ENCODE measurements at regions not wholly inside any gene's neighbourhood (a gene's known extent, or its start where the extent isn't known, plus 50 kb on each side); places are given as distances from the start of the nearest gene placed in this dataset.
"Not testable (repeated sequence)": the region's sequence is repeated elsewhere in the genome, so short reads cannot be mapped to it uniquely, and the experiment has no call there.

DNA sequence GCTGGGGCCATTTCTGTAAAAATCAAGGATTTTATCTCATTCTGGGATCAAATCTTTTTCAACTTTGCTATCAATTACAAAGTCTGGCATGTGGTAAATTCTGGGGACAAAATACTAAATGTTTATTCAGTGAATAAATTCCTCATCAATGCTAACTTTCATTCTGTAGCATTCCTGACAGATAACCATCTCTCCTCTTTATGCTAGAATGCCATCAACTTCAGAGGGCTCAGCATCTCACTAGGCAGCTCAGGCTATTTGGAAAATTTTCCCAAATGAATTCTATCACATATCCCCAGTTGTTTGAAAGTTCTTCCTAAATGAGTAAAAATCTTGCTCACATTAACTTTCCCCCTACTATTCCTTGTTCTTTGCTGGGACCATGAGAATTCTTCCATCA lies 163.0 kb upstream of the DAB1 start:
- H3K9ac ChIP-seq (ENCODE audit: low read length in 5 of 5) = no peak overlapping the region
- H3K4me1 ChIP-seq (ENCODE audit: control insufficient read depth in 5 of 5, insufficient read depth in 5 of 5, low read length in 5 of 5) = no peaks in the 10 kb centered on the region
- no peak overlapping the region for H3K4me3 ChIP-seq (ENCODE audit: low read depth in 1 of 5, low read length in 5 of 5)
- H3K9me3 ChIP-seq (ENCODE audit: control insufficient read depth in 5 of 5, low read length in 5 of 5) = no peaks in the 10 kb centered on the region
- no peaks in the 10 kb centered on the region for H3K27me3 ChIP-seq (ENCODE audit: control insufficient read depth in 5 of 5, insufficient read depth in 4 of 5, low read length in 5 of 5)
- no peak overlapping the region for H3K27ac ChIP-seq (ENCODE audit: low read depth, low read length)
- no peaks in the 10 kb centered on the region for H3K36me3 ChIP-seq (ENCODE audit: control insufficient read depth in 5 of 5, insufficient read depth in 5 of 5, low read length in 5 of 5)

DNA sequence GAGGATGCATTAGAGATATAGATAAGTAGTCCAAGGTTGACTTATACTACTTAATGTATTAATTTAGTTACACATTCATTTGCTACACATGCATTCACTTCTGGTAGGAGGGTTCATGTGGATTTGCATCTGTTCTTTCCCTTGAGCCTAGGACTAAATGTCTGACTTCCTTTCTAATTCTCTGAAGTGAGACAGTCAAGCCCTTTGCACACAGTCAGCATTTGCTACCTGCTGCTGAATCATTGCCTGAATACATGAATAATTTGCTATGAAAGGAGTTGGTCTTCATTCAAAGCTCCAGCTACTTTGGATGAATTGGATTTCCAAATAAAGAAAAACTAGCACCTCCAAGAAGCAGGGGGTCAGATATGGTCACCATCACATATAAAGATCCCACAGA lies 154.8 kb upstream of the DAB1 start:
- no peak overlapping the region for H3K9ac ChIP-seq (ENCODE audit: low read length in 5 of 5)
- no peaks in the 10 kb centered on the region for H3K9me3 ChIP-seq (ENCODE audit: control insufficient read depth in 5 of 5, low read length in 5 of 5)
- H3K36me3 ChIP-seq (ENCODE audit: control insufficient read depth in 5 of 5, insufficient read depth in 5 of 5, low read length in 5 of 5) = no peaks in the 10 kb centered on the region
- no peaks in the 10 kb centered on the region for H3K4me1 ChIP-seq (ENCODE audit: control insufficient read depth in 5 of 5, insufficient read depth in 5 of 5, low read length in 5 of 5)
- H3K27me3 ChIP-seq (ENCODE audit: control insufficient read depth in 5 of 5, insufficient read depth in 4 of 5, low read length in 5 of 5) = no peaks in the 10 kb centered on the region
- no peak overlapping the region for H3K27ac ChIP-seq (ENCODE audit: low read depth, low read length)
- H3K4me3 ChIP-seq (ENCODE audit: low read depth in 1 of 5, low read length in 5 of 5) = no peak overlapping the region

DNA sequence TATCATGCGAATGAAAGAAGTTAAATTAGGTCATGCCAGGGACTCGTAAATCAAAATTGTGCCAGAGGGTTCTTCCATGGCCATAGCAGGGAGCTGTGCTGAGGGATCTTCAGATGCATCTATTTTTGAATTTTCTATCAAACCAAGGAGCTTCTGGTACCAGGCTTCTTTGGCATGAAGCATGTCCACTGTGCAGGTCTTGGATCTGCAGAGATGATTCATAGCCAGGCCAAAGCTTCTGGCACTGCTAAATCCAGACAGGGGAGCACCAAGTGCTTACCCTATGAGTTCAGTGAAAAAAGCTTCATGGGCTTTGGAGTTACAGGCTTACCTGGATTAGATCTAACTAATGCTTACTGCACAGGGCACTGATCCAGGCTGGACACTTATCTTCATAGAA lies 154.2 kb upstream of the DAB1 start:
- Histone ChIP-seq H3K4me3 (ENCODE audit: low read depth in 1 of 5, low read length in 5 of 5) (no peak overlapping the region), H3K36me3 (ENCODE audit: control insufficient read depth in 5 of 5, insufficient read depth in 5 of 5, low read length in 5 of 5) (no peaks in the 10 kb centered on the region), H3K9me3 (ENCODE audit: control insufficient read depth in 5 of 5, low read length in 5 of 5) (no peaks in the 10 kb centered on the region), H3K27ac (ENCODE audit: low read depth, low read length) (no peak overlapping the region), H3K4me1 (ENCODE audit: control insufficient read depth in 5 of 5, insufficient read depth in 5 of 5, low read length in 5 of 5) (no peaks in the 10 kb centered on the region), H3K27me3 (ENCODE audit: control insufficient read depth in 5 of 5, insufficient read depth in 4 of 5, low read length in 5 of 5) (no peaks in the 10 kb centered on the region), H3K9ac (ENCODE audit: low read length in 5 of 5) (no peak overlapping the region)

DNA sequence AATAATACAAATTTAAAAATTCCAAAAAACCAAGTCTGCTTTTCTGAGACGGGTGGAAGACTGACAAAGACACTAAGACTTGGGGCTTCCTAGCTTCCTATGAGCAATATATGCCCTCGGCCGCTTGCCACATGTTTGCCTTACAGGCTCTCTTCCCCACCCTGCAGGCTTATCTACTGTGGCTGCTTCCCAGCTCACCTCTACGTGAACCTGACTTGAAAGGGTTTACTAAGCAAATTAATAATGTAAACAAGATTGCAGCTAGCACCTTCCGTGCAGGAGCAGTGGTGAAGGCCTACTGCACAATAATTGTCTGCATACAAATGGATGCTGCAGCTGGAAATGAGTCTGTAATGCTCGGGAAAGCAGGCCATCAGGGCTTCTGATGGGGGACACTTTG lies 152.9 kb upstream of the DAB1 start:
- H3K4me3 ChIP-seq (ENCODE audit: low read depth in 1 of 5, low read length in 5 of 5) = no peak overlapping the region
- H3K36me3 ChIP-seq (ENCODE audit: control insufficient read depth in 5 of 5, insufficient read depth in 5 of 5, low read length in 5 of 5) = no peaks in the 10 kb centered on the region
- no peak overlapping the region for H3K9ac ChIP-seq (ENCODE audit: low read length in 5 of 5)
- H3K4me1 ChIP-seq (ENCODE audit: control insufficient read depth in 5 of 5, insufficient read depth in 5 of 5, low read length in 5 of 5) = no peaks in the 10 kb centered on the region
- no peaks in the 10 kb centered on the region for H3K27me3 ChIP-seq (ENCODE audit: control insufficient read depth in 5 of 5, insufficient read depth in 4 of 5, low read length in 5 of 5)
- H3K27ac ChIP-seq (ENCODE audit: low read depth, low read length) = no peak overlapping the region
- no peaks in the 10 kb centered on the region for H3K9me3 ChIP-seq (ENCODE audit: control insufficient read depth in 5 of 5, low read length in 5 of 5)

DNA sequence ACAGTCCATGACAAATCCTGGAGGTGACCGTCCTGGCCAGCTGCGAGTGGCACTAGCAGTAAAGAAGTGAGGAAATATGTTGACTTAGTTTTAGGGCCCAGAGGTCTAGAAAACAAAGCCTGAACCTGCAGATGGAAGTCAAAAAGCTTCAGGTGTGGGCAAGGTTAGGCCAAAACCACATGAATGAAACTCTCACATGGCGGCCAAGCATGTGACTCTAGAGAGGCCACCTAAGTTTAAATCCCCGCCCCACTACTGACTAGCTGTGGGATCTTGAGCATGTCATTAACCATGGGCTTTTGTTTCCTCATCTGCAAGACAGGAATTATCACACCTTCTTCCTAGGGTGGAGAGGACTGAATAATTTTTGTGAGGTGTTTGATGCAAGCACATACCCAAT lies 148.2 kb upstream of the DAB1 start:
- Histone ChIP-seq H3K27ac (ENCODE audit: low read depth, low read length) (no peak overlapping the region), H3K4me1 (ENCODE audit: control insufficient read depth in 5 of 5, insufficient read depth in 5 of 5, low read length in 5 of 5) (no peaks in the 10 kb centered on the region), H3K27me3 (ENCODE audit: control insufficient read depth in 5 of 5, insufficient read depth in 4 of 5, low read length in 5 of 5) (no peaks in the 10 kb centered on the region), H3K9me3 (ENCODE audit: control insufficient read depth in 5 of 5, low read length in 5 of 5) (peaks cover 0 to 5% (median 0%) of the 10 kb centered on the region in 5 donors), H3K4me3 (ENCODE audit: low read depth in 1 of 5, low read length in 5 of 5) (no peak overlapping the region), H3K36me3 (ENCODE audit: control insufficient read depth in 5 of 5, insufficient read depth in 5 of 5, low read length in 5 of 5) (no peaks in the 10 kb centered on the region), H3K9ac (ENCODE audit: low read length in 5 of 5) (no peak overlapping the region)

DNA sequence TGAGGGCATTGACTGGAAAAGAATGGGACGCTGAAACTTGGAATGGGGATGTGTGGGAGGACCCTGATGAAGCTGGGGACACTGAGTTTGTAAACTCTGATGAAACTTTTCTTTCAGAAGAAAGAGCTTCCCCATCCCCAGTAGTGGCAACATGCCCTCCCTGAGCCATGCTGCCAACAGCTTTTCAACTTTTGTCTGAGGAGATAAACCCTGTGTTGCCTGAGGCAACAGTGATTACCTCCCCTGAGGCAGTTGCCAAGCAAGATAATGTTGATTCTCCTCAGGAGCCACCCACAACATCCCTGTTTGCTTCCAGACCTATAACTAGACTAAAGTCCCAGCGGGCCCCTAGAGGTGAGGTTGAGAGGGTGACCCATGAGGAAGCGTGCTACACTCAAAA lies 134.2 kb upstream of the DAB1 start:
- H3K27ac ChIP-seq (ENCODE audit: low read depth, low read length); H3K27me3 ChIP-seq (ENCODE audit: control insufficient read depth in 5 of 5, insufficient read depth in 4 of 5, low read length in 5 of 5); H3K4me1 ChIP-seq (ENCODE audit: control insufficient read depth in 5 of 5, insufficient read depth in 5 of 5, low read length in 5 of 5); H3K9me3 ChIP-seq (ENCODE audit: control insufficient read depth in 5 of 5, low read length in 5 of 5); H3K4me3 ChIP-seq (ENCODE audit: low read depth in 1 of 5, low read length in 5 of 5); H3K9ac ChIP-seq (ENCODE audit: low read length in 5 of 5); H3K36me3 ChIP-seq (ENCODE audit: control insufficient read depth in 5 of 5, insufficient read depth in 5 of 5, low read length in 5 of 5): not testable (repeated sequence)

DNA sequence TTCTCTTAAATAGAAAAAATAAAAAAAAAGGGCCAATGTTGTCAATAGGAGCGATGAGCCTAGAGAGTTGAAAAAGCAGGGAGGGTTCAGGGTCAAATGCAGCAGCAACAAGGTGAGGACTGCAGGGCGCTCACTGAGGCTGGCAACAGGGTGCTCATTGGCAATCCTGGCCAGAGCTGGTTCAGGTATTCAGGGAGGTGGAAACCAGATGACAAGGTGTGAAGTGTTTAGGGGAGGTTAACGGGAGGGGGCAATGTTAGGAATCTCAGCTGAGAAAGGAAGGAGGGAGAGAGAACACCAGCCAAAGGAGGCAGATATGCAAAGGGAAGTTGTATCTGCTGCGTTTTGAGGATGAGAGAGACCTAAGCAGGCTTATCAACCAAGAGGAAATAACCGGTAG lies 129.8 kb upstream of the DAB1 start:
- Histone ChIP-seq H3K27me3 (ENCODE audit: control insufficient read depth in 5 of 5, insufficient read depth in 4 of 5, low read length in 5 of 5) (no peaks in the 10 kb centered on the region), H3K36me3 (ENCODE audit: control insufficient read depth in 5 of 5, insufficient read depth in 5 of 5, low read length in 5 of 5) (no peaks in the 10 kb centered on the region), H3K9me3 (ENCODE audit: control insufficient read depth in 5 of 5, low read length in 5 of 5) (no peaks in the 10 kb centered on the region), H3K9ac (ENCODE audit: low read length in 5 of 5) (no peak overlapping the region), H3K4me3 (ENCODE audit: low read depth in 1 of 5, low read length in 5 of 5) (no peak overlapping the region), H3K4me1 (ENCODE audit: control insufficient read depth in 5 of 5, insufficient read depth in 5 of 5, low read length in 5 of 5) (no peaks in the 10 kb centered on the region), H3K27ac (ENCODE audit: low read depth, low read length) (no peak overlapping the region)

DNA sequence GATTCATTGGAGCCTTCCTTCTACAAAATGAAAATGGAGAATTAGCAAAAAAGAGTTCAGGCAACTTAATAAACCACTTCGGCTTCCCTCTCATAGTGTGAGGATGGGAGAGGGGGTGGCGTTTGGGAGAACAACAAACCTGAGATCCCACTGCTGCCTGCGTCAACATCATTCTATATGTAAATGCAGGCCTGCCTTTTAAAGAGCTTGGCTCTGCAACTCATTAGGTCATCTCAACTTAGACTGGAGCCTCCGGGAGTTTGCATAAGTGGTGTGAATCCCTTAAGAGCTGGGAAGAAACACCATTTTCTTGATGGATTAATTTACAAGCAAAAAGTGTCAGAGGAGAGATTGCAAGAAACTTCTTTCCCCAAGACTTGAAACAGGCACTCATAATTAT lies 127.6 kb upstream of the DAB1 start:
- Histone ChIP-seq H3K9me3 (ENCODE audit: control insufficient read depth in 5 of 5, low read length in 5 of 5) (no peaks in the 10 kb centered on the region), H3K4me1 (ENCODE audit: control insufficient read depth in 5 of 5, insufficient read depth in 5 of 5, low read length in 5 of 5) (no peaks in the 10 kb centered on the region), H3K27me3 (ENCODE audit: control insufficient read depth in 5 of 5, insufficient read depth in 4 of 5, low read length in 5 of 5) (no peaks in the 10 kb centered on the region), H3K36me3 (ENCODE audit: control insufficient read depth in 5 of 5, insufficient read depth in 5 of 5, low read length in 5 of 5) (no peaks in the 10 kb centered on the region), H3K27ac (ENCODE audit: low read depth, low read length) (no peak overlapping the region), H3K4me3 (ENCODE audit: low read depth in 1 of 5, low read length in 5 of 5) (no peak overlapping the region), H3K9ac (ENCODE audit: low read length in 5 of 5) (no peak overlapping the region)

DNA sequence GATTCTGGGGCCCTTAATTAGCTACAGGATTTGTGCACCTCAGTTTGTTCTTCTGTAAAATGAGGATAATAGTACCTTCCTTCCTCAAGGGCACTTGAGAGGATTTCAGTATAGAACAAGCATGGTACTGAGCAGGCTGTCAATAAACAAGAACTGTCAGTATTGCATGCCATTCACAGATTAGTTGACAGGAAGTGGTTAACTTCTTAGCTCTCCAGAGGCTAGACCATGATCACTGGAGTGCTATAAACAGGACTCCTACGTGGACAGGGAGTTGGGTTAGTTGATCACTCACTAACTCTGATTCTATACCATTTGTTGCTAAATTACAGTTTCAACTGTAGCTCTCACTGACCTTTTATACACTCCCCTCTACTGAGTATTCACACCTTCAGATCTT lies 126.2 kb upstream of the DAB1 start:
- H3K27ac ChIP-seq (ENCODE audit: low read depth, low read length) = no peak overlapping the region
- H3K27me3 ChIP-seq (ENCODE audit: control insufficient read depth in 5 of 5, insufficient read depth in 4 of 5, low read length in 5 of 5) = no peaks in the 10 kb centered on the region
- no peaks in the 10 kb centered on the region for H3K9me3 ChIP-seq (ENCODE audit: control insufficient read depth in 5 of 5, low read length in 5 of 5)
- no peaks in the 10 kb centered on the region for H3K36me3 ChIP-seq (ENCODE audit: control insufficient read depth in 5 of 5, insufficient read depth in 5 of 5, low read length in 5 of 5)
- H3K4me1 ChIP-seq (ENCODE audit: control insufficient read depth in 5 of 5, insufficient read depth in 5 of 5, low read length in 5 of 5) = no peaks in the 10 kb centered on the region
- H3K9ac ChIP-seq (ENCODE audit: low read length in 5 of 5) = no peak overlapping the region
- no peak overlapping the region for H3K4me3 ChIP-seq (ENCODE audit: low read depth in 1 of 5, low read length in 5 of 5)

DNA sequence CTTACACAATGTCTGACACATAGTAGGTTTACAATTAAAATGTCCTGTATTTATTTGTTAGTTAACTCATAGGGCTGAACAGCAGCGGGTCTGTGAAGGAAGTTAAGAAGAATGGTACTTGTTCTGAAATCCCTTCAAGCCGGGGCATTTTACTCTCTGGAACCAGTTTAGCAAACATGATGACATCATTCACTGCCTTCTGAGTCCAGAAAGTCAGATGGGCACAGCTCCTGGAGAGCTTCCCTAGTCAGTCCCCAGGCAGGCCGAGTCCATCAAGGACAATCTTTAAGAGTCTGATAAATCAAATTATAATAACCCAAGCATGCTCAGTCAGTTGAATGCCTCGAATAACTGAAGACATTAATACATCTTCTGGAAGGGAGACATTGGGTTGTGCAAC lies 125.4 kb upstream of the DAB1 start:
- H3K36me3 ChIP-seq (ENCODE audit: control insufficient read depth in 5 of 5, insufficient read depth in 5 of 5, low read length in 5 of 5) = no peaks in the 10 kb centered on the region
- H3K27ac ChIP-seq (ENCODE audit: low read depth, low read length) = no peak overlapping the region
- H3K9ac ChIP-seq (ENCODE audit: low read length in 5 of 5) = no peak overlapping the region
- H3K4me3 ChIP-seq (ENCODE audit: low read depth in 1 of 5, low read length in 5 of 5) = no peak overlapping the region
- H3K9me3 ChIP-seq (ENCODE audit: control insufficient read depth in 5 of 5, low read length in 5 of 5) = no peaks in the 10 kb centered on the region
- no peaks in the 10 kb centered on the region for H3K4me1 ChIP-seq (ENCODE audit: control insufficient read depth in 5 of 5, insufficient read depth in 5 of 5, low read length in 5 of 5)
- no peaks in the 10 kb centered on the region for H3K27me3 ChIP-seq (ENCODE audit: control insufficient read depth in 5 of 5, insufficient read depth in 4 of 5, low read length in 5 of 5)

DNA sequence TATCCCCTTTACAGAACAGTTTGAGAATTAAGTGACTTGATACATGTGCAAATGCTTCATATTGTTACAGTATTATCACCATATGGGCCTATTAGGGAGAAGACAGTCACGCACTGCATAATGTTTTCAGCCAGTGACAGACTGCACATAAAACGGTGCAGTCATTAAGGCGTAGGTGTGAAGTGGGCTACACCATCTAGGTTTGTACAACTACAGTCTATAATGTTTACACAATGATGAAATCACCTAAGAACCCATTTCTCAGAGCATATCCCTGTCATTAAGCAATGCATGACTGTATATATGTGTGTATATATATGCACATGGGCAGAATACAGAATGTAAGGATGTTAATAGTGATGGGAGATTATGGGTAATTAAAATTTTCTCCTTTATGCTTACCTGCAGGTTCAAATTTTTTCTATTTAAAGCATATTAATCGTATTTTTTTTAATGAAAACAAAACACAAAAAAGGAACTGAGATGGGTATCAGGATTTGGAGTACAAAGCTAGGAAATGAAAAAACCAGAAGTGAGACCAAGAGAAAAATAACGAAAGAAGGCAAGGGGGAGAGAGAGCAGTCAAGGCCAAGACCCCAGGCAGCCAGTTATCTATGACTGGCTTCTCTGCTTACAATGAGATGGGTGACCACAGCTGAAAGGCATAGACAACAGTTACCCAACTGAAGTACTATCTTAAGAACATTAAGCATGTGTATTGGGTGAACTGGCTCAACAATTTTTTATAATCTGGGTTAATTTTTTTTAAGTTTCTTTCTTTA lies 122.9 kb upstream of the DAB1 start:
- Histone ChIP-seq H3K4me1 (ENCODE audit: control insufficient read depth in 5 of 5, insufficient read depth in 5 of 5, low read length in 5 of 5) (no peaks in the 10 kb centered on the region), H3K27ac (ENCODE audit: low read depth, low read length) (no peak overlapping the region), H3K9ac (ENCODE audit: low read length in 5 of 5) (no peak overlapping the region), H3K27me3 (ENCODE audit: control insufficient read depth in 5 of 5, insufficient read depth in 4 of 5, low read length in 5 of 5) (no peaks in the 10 kb centered on the region), H3K9me3 (ENCODE audit: control insufficient read depth in 5 of 5, low read length in 5 of 5) (no peaks in the 10 kb centered on the region), H3K4me3 (ENCODE audit: low read depth in 1 of 5, low read length in 5 of 5) (no peak overlapping the region), H3K36me3 (ENCODE audit: control insufficient read depth in 5 of 5, insufficient read depth in 5 of 5, low read length in 5 of 5) (no peaks in the 10 kb centered on the region)

Measured in subcutaneous abdominal adipose tissue (tissue), 5 donors.